ENCODE measurements at regions not wholly inside any gene's neighbourhood (a gene's known extent, or its start where the extent isn't known, plus 50 kb on each side); places are given as distances from the start of the nearest gene placed in this dataset.

- no TSS peak for BruUV-seq (replicated peaks)
- peaks cover 0 to 28% of the 10 kb centered on the region in 2 experiments; a peak in 3 of 5 replicates for H3K27me3 ChIP-seq (ENCODE audit: control insufficient read depth in 1 of 2, insufficient read depth in 2 of 2, low read length in 2 of 2)
- no peaks in the 10 kb centered on the region for H4K20me1 ChIP-seq (ENCODE audit: insufficient read depth, low read length)
- ChIA-PET POLR2A (no interaction called here), CTCF (ENCODE audit: low intra/inter-chr PET ratio, low total read pairs) (no interaction called here)
- no peak for ATAC-seq
- no peak overlapping the region for H3K27ac ChIP-seq (ENCODE audit: extremely low read length, insufficient read depth, low read length)
- H3K4me3 ChIP-seq (replicated peaks in 1 of 3; ENCODE audit: insufficient read depth in 1 of 3, low read depth in 2 of 3, low read length in 3 of 3), result no peak overlapping the region
- no peak overlapping the region for H3K9ac ChIP-seq (ENCODE audit: insufficient read depth, low read depth, low read length)
- H2AFZ ChIP-seq (ENCODE audit: low read length), result no peak overlapping the region
- intact Hi-C loops (cut with micrococcal nuclease; ENCODE audit: unreplicated experiment) (no loop called here), in situ Hi-C loops (cut with HindIII; ENCODE audit: extremely low pct_ligation_motif_present, low pct_unique_long_range_greater_than_20kb) (no loop called here)
- DNase-seq (ENCODE audit: low spot score), result no peak
- H3K79me2 ChIP-seq (ENCODE audit: insufficient read depth, low read length), result no peaks in the 10 kb centered on the region
- WGBS (ENCODE audit: low lambda C conversion rate), result 32% methylated on average over 9 of the region's 9 CpGs
- no peaks in the 10 kb centered on the region for H3K36me3 ChIP-seq (replicated peaks in 1 of 2; ENCODE audit: control insufficient read depth in 1 of 2, insufficient read depth in 2 of 2, low read length in 2 of 2)
- H3K4me2 ChIP-seq (ENCODE audit: low read depth, low read length), result no peak overlapping the region
- TF ChIP-seq TAF1 (CRISPR knock-in tag; IDR thresholded peaks at IDR 0.05) (no peak), RARG (CRISPR knock-in tag; IDR thresholded peaks at IDR 0.05; ENCODE audit: low read depth) (no peak), PHF21A (CRISPR knock-in tag; IDR thresholded peaks at IDR 0.05) (no peak), THAP7 (CRISPR knock-in tag; IDR thresholded peaks at IDR 0.05) (no peak), NFE2 (CRISPR knock-in tag; IDR thresholded peaks at IDR 0.05) (no peak)
- no peaks in the 10 kb centered on the region for H3K4me1 ChIP-seq (ENCODE audit: insufficient read depth, low read length)
- FAIRE-seq, result no peak
- no peaks in the 10 kb centered on the region for H3K9me3 ChIP-seq (ENCODE audit: low read length)
Measured at GRCh38 chr2:176491172-176491904, 222.1 kb downstream of the MTX2 start.

GRCh38 chr2:176492583-176492982 lies 223.3 kb downstream of the MTX2 start:
- intact Hi-C loops (cut with micrococcal nuclease; ENCODE audit: unreplicated experiment), result no loop called here
- H3K27ac ChIP-seq (ENCODE audit: extremely low read length, insufficient read depth, low read length), result no peak overlapping the region
- no peaks in the 10 kb centered on the region for H3K36me3 ChIP-seq (replicated peaks in 1 of 2; ENCODE audit: control insufficient read depth in 1 of 2, insufficient read depth in 2 of 2, low read length in 2 of 2)
- H3K4me2 ChIP-seq (ENCODE audit: low read depth, low read length), result no peak overlapping the region
- 5% methylated on average over 1 of the region's 1 CpG for WGBS (ENCODE audit: low lambda C conversion rate)
- CTCF ChIA-PET (ENCODE audit: low intra/inter-chr PET ratio, low total read pairs), result no interaction called here
- no peak overlapping the region for H2AFZ ChIP-seq (ENCODE audit: low read length)
- H4K20me1 ChIP-seq (ENCODE audit: insufficient read depth, low read length), result no peaks in the 10 kb centered on the region
- H3K9ac ChIP-seq (ENCODE audit: insufficient read depth, low read depth, low read length), result no peak overlapping the region
- H3K9me3 ChIP-seq (ENCODE audit: low read length), result no peaks in the 10 kb centered on the region
- no TSS peak for BruUV-seq (replicated peaks)
- no peaks in the 10 kb centered on the region for H3K79me2 ChIP-seq (ENCODE audit: insufficient read depth, low read length)
- no peaks in the 10 kb centered on the region for H3K4me1 ChIP-seq (ENCODE audit: insufficient read depth, low read length)
- peaks cover 0 to 28% of the 10 kb centered on the region in 2 experiments; a peak in 3 of 5 replicates for H3K27me3 ChIP-seq (ENCODE audit: control insufficient read depth in 1 of 2, insufficient read depth in 2 of 2, low read length in 2 of 2)
- FAIRE-seq (no peak), DNase-seq (ENCODE audit: low spot score) (no peak), ATAC-seq (no peak)
- TF ChIP-seq ATRX (CRISPR knock-in tag; IDR thresholded peaks at IDR 0.05; ENCODE audit: borderline replicate concordance) (no peak), ZNF263 (CRISPR knock-in tag; IDR thresholded peaks at IDR 0.05) (no peak), RXRB (CRISPR knock-in tag; IDR thresholded peaks at IDR 0.05; ENCODE audit: borderline replicate concordance) (no peak), KDM5B (CRISPR knock-in tag; IDR thresholded peaks at IDR 0.05; ENCODE audit: borderline replicate concordance) (no peak), NFE2L2 (IDR thresholded peaks at IDR 0.05; ENCODE audit: low read length) (no peak), ZBTB1 (CRISPR knock-in tag; IDR thresholded peaks at IDR 0.05; ENCODE audit: borderline replicate concordance) (no peak), AHR (CRISPR knock-in tag; IDR thresholded peaks at IDR 0.05) (no peak), NR0B2 (CRISPR knock-in tag; IDR thresholded peaks at IDR 0.05) (no peak), ELF4 (CRISPR knock-in tag; IDR thresholded peaks at IDR 0.05; ENCODE audit: borderline replicate concordance) (no peak), ZNF205 (CRISPR knock-in tag; IDR thresholded peaks at IDR 0.05) (no peak), RARG (CRISPR knock-in tag; IDR thresholded peaks at IDR 0.05; ENCODE audit: low read depth) (no peak), FOSL1 (CRISPR knock-in tag; IDR thresholded peaks at IDR 0.05; ENCODE audit: borderline replicate concordance) (no peak), MIER2 (CRISPR knock-in tag; IDR thresholded peaks at IDR 0.05) (no peak), SMYD3 (CRISPR knock-in tag; IDR thresholded peaks at IDR 0.05) (no peak), SOX5 (CRISPR knock-in tag; IDR thresholded peaks at IDR 0.05; ENCODE audit: borderline replicate concordance) (no peak)
- no peak overlapping the region for H3K4me3 ChIP-seq (replicated peaks in 1 of 3; ENCODE audit: insufficient read depth in 1 of 3, low read depth in 2 of 3, low read length in 3 of 3)
- in situ Hi-C loops (cut with HindIII; ENCODE audit: extremely low pct_ligation_motif_present, low pct_unique_long_range_greater_than_20kb), result no loop called here
- POLR2A ChIA-PET, result no interaction called here

Data from HepG2 (cell line).